22Rv1 (cell line): ENCODE measurements at regions not wholly inside any gene's neighbourhood (a gene's known extent, or its start where the extent isn't known, plus 50 kb on each side); places are given as distances from the start of the nearest gene placed in this dataset.

Experiments
- ZFX ChIP-seq: fragments of 450-650 bp; IDR thresholded peaks from 2 replicates; pipeline ENCODE4 v1.6.1; 2017; ENCODE audit warnings: antibody characterized with exemption, borderline replicate concordance
- TF ChIP-seq, protein P1 (sequence below): fragments of 450-650 bp; IDR thresholded peaks from 2 replicates; pipeline ENCODE4 v1.5.1; 2017; ENCODE audit warnings: mild to moderate bottlenecking

DNA sequence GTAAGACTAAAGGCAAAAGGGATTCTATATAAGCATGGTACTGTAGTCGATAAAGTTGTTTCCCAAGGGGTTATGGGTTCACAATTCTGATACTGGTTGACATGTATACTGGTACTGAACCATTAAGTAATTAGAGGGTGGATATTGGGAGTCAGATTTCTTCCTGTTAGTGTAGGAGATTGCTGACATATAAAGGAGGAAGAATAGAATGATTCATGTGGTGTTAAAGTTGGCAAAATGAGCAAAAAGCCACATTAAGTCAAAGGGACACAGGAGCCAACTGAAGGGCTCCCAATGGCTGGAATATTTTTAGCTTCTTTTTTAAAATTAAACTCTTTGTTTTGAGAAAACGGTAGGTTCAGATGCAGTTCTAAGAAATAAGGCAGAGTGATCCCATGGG lies 126.3 kb upstream of the PRNP start:
- TF ChIP-seq, protein P1, sequence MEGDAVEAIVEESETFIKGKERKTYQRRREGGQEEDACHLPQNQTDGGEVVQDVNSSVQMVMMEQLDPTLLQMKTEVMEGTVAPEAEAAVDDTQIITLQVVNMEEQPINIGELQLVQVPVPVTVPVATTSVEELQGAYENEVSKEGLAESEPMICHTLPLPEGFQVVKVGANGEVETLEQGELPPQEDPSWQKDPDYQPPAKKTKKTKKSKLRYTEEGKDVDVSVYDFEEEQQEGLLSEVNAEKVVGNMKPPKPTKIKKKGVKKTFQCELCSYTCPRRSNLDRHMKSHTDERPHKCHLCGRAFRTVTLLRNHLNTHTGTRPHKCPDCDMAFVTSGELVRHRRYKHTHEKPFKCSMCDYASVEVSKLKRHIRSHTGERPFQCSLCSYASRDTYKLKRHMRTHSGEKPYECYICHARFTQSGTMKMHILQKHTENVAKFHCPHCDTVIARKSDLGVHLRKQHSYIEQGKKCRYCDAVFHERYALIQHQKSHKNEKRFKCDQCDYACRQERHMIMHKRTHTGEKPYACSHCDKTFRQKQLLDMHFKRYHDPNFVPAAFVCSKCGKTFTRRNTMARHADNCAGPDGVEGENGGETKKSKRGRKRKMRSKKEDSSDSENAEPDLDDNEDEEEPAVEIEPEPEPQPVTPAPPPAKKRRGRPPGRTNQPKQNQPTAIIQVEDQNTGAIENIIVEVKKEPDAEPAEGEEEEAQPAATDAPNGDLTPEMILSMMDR: no peak
- TF ChIP-seq ZFX: no peak
